CD4-positive, alpha-beta T cell treated with Interleukin-1 beta for 1 hour (primary cell): ENCODE measurements at regions not wholly inside any gene's neighbourhood (a gene's known extent, or its start where the extent isn't known, plus 50 kb on each side); places are given as distances from the start of the nearest gene placed in this dataset.
"Not testable (repeated sequence)": the region's sequence is repeated elsewhere in the genome, so short reads cannot be mapped to it uniquely, and the experiment has no call there.

Experiments
- DNase-seq, 2 donors: peaks; one replicate each; pipeline ENCODE4 v3.0.0-alpha.2; 2020 to 2022

DNA sequence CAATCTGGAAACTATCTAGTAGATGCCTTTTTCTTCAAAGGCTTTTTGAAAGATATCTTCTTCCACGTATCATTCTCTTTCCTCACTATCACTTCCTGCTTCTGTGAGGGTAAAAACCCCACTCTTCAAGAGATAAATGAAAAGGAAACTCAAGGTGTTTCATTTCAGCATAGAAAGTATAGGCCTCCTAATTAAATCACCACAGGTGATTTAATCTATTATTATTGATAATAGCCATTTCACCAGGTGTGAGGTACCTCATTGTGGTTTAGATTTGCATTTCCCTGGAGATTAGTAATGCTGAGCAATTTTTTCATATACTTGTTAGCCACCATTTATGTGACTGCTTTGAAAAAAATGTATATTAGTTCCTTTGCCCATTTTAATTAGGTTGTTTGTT is 92.0 kb upstream of the EMCN start:
- no peak for DNase-seq

DNA sequence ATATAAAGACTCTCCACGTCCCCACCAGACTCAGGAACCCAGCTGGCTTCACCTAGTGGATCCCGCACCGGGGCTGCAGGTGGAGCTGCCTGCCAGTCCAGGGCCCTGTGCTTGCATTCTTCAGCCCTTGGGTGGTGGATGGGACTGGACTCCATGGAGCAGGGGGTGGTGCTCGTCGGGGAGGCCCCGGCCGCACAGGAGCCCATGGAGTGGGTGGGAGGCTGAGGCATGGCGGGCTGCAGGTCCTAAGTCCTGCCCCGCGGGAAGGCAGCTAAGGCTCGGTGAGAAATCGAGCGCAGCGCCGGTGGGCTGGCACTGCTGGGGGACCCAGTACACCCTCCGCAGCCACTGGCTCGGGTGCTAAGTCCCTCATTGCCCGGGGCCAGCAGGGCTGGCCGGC is 90.8 kb upstream of the EMCN start:
- not testable (repeated sequence) for DNase-seq

DNA sequence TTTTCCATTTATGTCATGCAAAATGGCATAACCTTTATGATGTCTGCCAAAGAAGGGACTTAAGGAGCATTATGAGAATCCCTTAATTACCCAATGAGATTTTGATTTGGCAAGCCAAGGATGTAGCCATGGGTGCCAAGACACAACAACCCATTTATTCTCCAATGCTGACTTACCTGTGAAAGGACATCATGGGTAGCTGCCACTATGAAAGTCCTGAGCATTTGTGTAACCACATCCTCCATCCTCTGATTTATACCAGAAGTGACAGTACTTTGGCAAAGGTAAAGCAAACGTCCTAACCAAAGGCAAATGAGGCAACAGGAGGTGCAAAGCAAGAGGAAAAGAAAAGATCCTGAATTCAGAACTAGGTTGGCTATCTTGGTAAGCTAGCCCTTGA is 87.3 kb upstream of the EMCN start:
- DNase-seq: no peak

DNA sequence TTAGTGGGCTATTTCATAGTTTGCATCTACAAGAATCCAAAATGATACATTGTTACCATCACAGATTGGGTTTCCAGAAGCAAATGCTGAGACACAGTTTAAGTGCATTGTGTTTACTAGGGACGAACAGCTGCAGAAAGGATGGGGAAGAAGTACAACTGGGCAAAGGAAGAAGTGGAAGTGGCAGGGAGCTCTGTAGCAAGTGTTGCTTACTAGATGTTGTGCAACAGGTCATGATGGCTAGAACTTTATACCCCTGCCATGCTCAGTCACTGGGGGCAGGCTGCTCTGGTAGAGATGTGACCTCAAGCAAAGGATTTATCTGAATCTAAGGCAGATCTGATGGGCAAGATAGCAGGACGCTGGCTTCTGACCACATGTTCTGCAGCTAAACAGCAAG is 76.1 kb upstream of the EMCN start:
- DNase-seq: no peak

DNA sequence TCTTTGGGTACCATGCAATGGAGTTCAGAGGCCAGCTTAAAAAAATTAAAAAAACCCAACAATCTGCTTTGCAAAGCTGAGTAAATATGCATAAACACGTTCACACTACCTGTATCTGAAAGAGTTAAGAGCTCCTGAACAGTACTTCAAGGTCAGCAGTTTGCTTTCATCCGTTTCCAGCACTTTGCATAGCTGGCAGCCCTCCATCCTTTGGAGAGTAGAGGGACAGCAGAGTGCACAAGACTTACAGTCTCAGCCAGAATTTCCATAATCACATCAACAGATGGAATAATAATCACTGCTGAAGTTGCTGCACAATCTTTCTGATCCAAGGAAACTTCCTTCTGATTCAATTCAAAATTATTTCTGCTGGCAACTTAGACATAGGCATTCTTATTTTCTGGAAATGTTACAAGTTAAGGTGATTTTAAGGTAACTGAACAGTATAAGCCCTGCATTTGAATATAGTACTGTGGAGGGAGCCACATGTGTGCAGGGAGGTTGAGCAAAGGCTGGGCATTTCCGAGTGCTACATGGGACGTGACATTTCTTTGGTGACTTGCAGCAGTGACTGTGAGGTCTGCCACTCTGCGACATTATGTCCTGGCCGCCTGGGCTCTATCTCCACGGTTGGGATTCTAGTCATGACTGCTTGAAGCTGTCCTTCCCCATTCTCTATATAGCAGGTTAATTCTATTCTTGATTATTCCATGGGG is 73.5 kb upstream of the EMCN start:
- DNase-seq: no peak

DNA sequence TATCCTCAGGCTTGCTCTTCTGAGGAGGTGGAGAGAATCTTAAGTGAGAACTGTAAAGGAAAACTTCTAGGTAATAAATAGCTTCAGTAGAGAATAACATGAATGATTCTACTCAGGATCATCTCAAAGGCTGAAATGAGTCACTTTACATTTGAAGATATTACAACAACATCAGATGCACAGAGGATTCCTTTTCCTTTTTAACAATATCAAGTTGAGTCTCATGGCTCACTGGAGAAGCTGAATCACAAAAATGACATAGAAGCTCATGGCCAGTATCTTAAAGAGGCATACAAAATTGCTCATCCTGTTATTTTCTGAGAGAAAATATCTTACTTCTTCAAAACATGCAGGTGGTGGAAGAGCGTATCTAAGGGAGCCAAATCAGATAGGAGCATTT is 72.5 kb upstream of the EMCN start:
- no peak for DNase-seq

DNA sequence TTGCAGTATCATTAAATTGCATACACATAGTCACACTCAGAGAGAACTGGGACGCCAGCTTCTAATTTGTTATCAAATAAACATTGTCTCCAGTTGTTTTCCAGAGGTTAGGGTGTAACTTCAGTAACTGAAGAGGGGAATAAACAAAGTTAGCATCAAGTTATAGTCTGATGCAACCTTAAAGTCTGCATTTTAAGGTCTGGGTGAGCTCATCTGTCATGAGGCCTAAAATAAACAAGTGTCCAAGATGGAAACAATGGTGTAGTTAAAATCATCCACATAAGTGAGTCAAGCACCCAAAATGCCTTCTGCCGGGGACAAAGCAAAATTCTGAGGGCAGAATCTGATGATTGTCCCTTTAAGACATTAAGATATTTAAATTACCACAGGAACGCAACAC is 70.3 kb upstream of the EMCN start:
- no peak for DNase-seq

DNA sequence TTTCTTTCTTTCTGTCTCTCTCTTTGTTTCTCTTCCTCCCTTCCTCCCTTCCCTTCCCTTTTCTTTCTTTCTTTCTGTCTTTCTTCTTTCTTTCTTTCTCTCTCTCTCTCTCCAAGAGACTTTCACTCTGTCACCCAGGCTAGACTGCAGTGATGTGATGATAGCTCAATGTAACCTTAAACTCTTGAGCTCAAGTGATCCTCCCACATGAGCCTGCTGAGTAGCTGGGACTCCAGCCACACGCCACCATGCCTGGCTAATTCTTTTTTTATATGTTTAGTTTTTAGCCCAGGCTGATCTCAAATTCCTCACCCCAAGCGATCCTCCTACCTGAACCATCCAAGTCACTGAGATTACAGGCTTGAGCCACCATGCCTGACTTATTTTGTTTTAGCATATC is 64.3 kb upstream of the EMCN start:
- no peak for DNase-seq

DNA sequence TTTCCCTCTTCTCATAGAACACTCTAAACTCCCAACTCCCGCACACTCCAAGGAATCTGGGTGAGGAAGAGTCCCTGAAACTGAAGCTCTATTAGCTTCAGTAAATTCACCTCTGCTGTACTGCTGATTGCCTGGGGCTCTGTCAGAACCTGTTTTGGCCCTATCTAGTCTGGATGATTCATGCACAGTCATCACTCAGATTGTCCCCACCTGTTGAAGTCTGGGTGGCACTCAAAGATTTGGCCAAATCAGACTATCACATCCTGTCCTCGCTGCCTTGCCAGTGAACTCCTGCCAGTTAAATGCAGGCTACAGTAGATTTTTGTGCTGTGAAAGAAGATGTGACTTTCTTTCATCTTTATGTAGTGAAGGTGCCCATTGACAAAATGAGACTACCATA is 63.5 kb upstream of the EMCN start:
- DNase-seq: no peak

DNA sequence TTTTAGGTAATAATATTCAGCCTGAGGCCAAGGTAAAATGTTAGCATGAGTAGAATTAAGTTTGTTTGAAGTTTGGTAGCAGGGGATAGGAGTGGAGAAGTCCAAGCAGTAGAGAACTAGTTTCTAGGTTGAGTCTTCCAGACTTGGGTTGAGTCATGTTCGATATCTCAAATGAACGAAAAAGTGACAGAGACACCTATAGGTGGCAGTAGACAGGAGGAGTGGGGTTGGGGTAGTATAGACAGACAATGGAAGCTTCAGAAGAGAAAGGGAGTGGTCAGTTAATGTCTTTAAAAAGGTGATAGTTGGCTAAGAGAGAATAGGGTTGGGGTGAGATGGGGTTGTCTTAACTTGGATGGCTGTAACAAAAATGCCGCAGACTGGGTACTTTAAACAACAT is 58.7 kb upstream of the EMCN start:
- no peak for DNase-seq

DNA sequence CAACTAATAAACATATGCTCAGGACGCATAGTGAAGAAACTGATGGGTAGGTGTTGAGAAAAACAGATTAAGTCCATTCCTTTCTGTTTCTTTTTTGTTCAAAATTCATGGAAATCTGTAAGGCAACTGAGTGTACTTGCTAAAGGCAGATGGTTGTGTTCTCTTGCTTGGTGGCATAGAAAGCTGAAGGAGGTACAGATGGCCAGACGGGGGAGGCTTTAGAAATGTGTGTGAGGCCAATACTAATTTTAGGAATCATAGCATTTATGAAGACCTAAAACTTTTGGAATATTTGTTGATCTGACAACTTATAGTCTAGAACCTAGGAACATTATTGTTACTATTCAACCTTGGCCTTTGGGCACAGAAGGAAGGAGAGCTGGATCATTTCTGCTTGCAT is 56.8 kb upstream of the EMCN start:
- no peak for DNase-seq

DNA sequence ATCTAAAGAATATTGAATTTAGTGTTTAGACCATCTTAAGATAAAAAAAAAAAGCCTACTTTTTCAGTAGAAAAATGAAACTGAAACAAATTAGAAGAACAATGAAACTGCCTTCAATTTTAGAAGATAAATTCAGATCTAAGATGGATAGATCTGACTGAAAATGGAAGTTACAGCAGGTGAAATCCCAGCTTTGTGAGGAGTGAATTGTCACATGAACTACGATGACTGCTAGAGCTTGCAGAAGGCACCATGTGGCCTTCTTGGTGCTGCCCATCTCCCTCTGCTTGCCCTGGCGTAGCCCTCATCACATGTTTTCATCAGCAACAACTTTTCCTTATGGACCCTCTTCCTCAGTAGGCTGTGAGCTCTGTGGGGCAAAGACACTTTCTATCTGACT is 51.4 kb upstream of the EMCN start:
- DNase-seq: no peak
